Activated naive CD4-positive, alpha-beta T cell treated with anti-CD3 and anti-CD28 coated beads, Interleukin-2, amount 50 U/mL, for 16 hours (primary cell): ENCODE measurements at regions not wholly inside any gene's neighbourhood (a gene's known extent, or its start where the extent isn't known, plus 50 kb on each side); places are given as distances from the start of the nearest gene placed in this dataset.
"Not testable (repeated sequence)": the region's sequence is repeated elsewhere in the genome, so short reads cannot be mapped to it uniquely, and the experiment has no call there.

ENCODE experiments used
- DNase-seq: peaks from one replicate; pipeline ENCODE4 v3.0.0-alpha.2; 2020

DNA sequence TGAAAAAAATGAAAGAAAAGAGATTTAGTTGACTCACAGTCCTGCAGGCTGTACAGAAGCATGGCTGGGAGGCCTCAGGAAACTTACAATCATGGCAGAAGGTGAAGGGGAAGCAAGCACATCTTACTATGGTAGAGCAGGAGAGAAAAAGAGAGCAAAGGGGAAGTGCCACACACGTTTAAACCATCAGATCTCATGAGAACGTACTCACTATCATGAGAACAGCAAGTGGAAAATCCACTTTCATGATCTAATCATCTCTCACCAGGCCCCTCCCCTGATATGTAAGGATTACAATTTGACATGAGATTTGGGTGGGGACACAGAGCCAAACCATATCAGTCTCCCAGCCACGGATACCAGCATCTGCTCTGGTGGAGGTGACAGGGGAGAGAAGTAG, 50.8 kb upstream of the CPOX start:
- no peak for DNase-seq

DNA sequence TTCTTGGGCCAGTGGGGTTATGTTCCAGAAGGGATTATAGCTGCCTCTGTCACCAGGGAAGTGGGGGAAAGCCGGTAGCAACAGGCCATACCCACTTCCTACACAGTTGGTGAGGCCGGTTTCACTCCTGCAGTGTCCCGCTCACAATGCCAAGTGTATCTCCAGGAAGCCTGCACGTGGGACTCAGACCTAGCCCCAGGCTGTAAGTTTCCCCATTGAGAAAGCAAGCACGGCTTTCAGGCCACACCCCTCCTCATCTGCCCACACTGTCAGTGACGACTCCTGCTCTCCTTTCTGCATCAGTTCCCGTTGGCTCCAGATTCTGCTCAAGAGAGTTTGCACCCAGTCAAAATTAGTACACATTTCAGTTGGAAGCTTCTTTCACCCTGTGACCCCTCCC, 51.6 kb upstream of the CPOX start:
- DNase-seq: no peak

DNA sequence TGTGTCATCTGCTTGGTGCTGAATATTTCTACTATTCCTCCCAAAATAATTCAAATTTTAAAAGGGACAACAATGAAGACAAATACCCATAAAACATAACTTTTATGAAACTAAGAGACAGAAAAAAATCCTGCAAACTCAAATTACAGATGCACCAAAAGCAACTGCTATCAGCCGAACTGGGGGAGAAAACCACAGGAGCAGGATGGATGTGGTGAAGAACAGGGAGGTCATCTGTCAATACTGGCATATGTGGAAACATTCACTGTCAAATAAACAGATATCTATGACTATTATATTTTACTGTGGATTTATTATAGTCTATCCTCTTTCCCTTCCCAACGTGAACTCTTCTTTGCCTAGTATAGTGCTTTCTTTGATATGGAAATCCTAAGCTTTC, 53.3 kb upstream of the CPOX start:
- DNase-seq: no peak

DNA sequence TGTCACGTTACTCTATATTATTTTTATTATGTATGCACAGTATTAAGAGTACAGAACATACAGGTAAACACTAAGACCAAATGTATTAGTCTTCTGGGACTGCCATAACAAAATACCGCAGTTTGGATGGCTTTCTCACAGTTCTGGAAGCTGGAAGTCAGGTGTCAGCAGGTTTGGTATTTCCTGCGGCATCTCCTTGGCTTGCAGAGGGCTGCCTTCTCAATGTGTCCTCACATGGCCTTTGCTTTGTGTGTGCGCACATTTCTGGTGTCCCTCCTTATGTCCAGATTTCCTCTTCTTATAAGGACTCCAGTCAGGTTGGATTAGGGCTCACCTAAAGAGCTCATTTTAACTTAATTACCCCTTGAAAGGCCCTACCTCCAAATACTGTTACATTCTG, 53.8 kb upstream of the CPOX start:
- DNase-seq: no peak

DNA sequence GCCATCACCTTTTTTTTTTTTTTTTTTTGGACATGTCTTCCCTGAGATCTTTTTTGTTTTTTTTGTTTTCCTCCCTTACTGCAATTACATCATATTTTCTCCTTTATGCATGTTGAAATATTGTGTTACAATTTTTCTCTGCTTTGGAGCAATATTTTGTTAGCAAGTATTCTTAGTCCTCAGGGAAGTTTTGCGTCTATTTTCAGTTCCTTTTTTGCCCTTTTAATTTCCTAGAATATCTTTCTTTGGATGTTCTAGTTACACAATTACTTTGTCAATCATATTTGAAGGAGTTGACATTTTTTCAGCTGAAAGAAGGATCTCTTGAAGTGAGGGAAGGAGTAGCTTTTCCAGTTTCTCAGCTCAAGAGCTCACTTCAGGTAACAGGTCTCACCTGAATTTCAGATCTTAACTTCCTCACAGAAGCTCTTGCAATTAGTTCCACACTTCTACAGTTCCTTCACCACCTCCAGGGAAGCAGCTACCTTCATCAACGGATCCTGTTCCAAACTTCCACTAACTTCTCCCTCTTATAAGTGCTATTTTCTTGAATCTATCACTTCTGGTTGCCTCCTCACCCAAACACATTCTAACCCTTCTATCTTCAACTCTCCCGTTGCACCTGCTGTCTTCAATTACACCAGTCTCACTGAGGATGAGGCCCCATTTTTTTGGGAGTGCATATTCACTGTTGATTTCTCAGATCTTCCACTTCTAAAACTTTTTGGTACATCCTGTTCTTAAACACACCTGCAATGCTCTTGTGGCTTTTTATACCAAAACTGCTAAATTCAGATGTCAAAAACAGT, 57.8 kb upstream of the CPOX start:
- no peak for DNase-seq

DNA sequence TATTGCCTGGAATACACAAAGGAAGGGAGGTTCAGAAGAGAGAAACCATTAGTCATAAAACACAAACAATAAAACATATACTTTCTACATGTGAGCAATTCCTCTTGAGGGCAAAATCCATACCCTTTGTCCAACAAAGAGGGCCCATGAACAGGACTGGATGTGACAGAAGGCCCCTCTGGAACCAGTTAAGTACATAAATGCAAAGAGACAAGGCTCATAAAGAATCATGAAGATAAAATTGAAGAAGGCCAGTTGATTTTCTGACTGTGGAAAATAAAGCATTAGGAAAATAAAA, 58.3 kb upstream of the CPOX start:
- DNase-seq: no peak

DNA sequence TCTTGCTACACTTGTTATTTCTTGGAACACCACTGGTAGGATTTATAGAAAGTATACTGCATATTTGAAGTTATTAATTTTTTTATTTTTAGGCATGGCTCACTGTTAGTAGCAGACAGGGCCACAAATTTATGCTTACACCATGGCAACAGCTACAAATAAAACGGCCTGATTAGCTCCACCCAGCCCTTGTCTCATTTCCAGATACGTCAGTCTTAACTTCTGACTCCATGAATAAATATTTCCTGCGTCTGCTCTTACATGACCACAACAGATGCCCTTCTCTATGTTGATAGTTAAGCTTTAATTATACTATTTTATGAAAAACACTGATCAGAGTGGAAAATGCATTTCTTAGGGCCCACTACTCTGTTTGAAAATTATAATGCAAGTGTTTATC, 62.3 kb upstream of the CPOX start:
- no peak for DNase-seq

DNA sequence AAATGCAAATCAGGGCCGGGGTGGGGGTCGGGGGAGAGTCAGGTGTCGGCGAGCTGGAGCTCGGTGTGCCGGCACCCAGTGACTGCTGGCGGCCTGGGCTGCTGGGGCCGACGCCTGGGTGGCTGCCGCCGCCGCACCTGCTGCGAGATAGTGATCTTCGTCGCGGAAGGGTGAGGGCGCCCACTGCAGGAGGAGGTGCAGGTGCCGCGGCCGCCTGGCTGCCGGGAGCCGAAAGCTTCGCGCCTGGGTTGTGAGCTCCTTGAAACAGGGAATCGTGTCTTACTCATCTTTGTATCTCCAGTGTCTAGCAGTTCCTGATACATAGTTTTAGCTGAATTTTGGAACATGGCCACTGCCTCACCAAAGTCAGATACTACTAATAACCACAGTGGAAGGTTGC, 64.0 kb upstream of the CPOX start:
- peak; percentile 41 for DNase-seq

DNA sequence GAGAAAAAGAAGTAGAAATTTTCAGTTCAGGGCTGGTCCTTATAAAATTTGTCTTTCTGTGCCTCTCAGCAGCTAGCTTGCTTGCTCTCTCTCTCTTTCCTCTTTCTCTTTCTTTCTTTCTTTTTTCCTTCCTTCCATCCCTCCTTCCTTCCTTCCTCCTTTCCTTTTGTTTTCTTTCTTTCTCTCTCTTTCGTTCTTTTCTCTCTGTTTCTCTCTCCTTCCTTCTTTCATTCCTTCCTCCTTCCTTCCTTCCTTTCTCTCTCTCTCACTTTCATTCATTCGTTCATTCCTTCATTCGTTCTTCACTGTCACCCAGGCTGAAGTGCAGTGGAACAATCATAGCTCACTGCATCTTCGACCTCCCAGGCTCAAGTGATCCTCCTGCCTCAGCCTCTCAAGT, 69.3 kb upstream of the CPOX start:
- no peak for DNase-seq

DNA sequence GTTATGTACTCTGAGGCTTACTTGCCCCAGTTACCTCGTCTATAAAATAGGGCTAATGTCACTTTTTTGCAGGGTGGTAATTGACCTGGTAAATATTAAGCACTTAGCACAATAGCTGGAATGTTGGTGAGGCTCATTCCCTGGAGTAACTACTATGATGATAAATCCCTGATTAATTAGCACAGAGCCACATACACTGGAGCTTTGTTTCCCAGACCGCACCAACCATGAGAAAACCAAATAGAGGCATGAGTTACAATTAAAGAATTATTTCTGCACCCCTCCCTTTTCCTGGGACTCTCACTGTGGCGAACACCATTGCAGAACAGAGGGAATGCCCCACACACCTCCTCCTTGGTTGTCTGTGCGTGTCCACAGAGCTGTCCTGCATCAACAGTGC, 76.6 kb upstream of the CPOX start:
- DNase-seq: no peak

DNA sequence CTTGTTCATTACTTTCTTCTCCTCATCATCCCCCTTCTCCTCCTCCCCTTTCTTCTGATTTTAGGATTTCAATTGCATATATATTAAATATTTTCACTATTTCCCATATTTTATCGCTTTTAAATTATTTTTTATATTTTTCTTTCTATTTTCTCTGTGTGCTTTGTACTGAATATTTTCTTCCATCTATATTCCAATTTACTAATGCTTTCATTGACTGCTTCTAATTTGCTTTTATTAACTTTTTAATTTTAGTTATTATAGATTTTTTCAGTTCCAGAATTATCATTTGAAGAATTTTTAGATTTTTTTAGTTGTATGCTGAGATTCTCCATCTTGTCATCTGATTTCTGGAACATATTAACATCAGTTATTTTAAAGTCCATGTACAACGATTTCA, 83.2 kb upstream of the ST3GAL6 start:
- DNase-seq: no peak

DNA sequence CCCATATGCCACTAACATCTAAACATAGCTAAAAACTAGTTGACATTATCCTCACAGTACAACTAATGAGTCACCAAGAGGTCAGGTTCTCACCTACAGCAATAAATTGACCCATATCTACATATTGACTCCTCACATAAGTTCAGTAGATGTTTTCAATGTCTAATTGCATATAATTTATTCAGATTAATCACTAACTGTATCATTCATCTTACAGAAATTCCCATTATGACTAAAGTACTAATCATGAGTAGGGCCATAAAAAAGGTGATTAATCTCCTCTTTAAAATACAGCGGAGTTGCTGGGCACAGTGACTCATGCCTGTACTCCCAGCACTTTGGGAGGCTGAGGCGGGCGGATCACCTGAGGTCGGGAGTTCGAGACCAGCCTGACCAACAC, 82.4 kb upstream of the ST3GAL6 start:
- no peak for DNase-seq

DNA sequence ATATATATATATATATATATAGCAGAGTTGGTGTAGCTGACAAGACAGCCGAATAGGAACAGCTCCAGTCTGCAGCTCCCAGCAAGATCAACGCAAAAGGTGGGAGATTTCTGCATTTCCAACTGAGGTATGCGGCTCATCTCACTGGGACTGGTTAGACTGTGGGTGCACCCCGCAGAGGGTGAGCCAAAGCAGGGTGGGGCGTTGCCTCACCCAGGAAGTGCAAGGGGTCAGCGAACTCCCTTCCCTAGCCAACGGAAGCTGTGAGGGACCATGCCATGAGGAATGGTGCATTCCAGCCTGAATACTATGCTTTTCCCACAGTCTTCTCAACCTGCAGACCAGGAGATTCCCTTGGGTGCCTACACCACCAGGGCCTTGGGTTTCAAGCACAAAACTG, 81.7 kb upstream of the ST3GAL6 start:
- no peak for DNase-seq

DNA sequence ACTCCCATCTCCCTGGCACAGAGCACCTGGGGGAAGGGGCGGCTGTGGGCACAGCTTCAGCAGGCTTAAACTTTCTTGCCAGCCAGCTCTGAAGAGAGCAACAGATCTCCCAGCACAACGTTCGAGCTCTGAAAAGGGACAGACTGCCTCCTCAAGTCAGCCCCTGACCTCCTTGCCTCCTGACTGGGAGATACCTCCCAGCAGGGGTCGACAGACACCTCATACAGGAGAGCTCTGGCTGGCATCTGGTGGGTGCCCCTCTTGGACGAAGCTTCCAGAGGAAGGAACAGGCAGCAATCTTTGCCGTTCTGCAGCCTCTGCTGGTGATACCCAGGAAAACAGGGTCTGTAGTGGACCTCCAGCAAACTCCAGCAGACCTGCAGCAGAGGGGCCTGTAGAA, 80.7 kb upstream of the ST3GAL6 start:
- not testable (repeated sequence) for DNase-seq

DNA sequence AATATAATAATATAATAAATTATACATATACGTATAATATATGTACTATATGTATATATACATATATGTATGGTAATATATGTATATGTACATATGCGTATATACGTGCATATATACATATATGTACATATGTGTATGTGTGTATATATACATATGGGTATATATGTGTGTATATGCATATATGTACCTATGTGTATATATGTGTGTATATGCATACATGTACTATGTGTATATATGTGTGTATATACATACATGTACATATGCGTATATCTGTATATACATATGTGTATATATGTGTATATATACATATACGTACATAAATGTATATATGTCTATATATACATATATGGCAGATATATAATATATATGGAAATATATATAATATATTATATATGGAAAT, 74.8 kb upstream of the ST3GAL6 start:
- no peak for DNase-seq

DNA sequence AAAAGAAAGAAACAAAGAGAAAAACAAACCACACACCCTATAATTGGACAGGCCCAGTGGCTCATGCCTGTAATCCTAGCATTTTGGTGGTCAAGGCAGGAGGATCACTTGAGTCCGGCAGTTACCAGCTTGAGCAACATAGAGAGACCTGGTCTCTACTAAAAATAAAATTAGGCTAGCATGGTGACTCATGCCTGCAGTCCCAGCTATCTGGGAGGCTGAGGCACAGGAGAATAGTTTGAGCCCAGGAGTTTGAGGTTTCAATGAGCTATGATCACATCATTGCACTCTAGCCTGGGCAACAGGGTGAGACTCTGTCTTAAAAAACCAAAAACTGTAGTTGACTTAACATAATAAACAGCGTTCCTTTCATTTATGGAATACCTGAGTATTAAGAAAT, 72.3 kb upstream of the ST3GAL6 start:
- DNase-seq: no peak

DNA sequence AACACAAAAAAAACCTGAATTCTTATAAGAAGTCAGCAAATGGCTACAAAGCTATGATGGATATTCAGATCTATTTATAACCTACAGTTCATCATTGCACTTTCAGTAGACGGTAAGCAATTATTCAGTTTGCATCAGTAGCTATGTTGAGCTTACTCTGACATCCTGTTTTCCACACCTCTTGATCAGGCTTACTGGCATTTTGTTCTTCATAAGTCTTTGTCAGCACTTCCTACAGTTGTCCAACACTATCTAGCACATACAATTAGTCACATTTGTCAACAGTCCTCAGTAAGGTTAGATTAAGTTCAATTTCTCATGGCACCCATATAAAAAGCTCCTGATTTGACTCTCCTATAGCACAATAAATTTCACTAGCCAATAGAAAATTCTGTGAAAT, 71.2 kb upstream of the ST3GAL6 start:
- no peak for DNase-seq

DNA sequence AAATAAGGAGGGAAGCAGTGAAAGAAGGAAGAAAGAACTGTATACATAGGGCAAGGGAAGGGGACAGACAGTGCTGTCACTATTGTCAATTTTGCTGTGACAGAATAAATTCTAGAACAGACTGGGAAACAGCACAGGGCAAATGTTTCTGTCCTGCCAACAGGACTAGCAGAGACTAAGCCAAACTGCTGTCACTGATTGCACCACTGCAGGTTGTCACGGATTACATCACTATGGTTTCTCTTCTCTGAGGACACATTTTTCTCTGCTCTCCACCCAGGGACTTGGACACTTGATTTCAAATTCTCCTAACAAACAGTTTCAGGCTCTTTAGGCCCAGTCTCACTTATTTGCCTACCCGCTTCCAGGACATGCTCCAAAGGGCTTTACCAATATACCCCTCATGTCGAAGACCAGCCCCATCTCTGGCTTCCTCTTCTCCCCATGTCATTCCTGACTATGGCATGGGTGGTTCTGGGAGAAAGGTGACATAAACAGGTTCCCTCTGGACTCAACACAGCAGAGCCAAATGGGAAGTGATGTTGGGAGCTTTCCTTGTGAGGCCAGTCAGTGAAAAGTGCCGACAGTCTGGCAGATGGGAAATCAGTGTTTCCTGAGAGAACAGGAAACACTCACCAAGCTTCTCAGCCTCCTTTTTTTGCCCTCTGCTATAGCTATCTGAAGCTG, 70.2 kb upstream of the ST3GAL6 start:
- no peak for DNase-seq

DNA sequence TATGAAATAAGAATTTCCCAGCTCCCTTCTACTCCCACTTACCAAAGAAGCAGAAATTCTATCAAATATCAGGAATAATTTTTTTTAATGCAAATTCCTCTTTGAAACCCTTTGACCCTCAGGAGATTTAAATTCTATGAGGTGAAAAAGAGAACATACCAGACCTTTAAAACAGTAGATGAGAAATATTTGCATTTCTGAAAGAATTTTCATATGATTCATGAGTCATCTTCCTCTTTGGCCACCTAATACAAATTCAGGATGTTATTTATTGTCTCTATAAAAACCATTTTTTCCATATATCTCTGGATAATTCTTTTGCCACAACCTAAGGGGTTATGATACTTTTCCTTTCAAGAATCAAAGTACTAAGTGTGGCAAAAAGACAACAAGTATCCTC, 67.3 kb upstream of the ST3GAL6 start:
- DNase-seq: no peak

DNA sequence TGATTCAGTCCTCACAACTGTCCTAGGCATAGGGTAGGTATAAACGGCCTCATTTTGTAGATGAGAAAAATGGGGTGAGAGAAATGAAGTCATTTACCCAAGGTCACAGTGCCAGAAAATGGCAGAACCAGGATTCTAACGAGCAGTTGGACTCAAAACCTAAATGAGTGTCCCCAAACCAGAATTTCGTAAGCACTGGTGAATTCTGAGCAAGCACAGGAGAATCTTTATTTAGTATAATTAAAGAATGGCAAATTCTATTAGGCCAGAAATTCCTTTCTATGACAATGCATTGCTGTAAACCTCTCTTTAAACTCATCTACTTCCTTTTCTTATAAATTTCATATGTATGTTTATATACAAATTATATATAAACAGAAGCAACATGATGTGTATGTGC, 66.8 kb upstream of the ST3GAL6 start:
- DNase-seq: not testable (repeated sequence)

DNA sequence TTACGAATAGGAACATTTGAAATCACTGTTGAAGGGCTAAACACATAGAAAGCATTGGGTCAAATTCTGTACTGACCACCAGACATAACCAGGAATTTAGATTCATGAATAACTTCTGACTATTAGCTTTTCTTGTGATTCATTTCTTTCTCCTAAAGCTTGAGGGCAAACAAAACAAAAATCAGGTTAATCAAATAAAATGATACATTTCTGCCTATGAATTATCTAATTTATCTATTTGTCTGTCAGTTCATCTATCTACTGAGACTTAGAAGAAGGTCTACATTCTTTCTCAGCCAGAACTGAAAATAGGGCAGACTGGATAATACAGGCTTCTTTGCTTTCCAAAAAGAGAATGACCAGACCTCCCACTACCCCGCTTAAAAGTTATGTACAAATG, 65.9 kb upstream of the ST3GAL6 start:
- DNase-seq: no peak

DNA sequence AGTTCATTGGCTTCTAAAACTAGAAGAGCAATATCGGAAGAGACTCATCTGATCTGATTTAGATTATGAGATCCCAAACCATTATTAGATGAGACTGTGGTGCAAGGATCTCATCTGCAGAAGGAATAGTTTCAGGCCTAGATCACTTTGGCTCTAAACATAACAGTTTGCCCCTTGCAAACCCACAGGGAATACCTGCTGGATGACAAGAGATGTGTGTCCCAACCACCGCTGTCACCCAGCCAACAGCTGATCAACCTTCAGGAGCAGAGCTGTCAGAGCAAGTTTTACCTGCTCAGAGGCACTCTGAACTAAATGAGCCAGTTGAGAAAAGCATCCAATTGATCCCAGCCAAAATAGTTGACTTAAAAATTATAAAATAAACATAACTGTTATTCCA, 64.0 kb upstream of the ST3GAL6 start:
- no peak for DNase-seq

DNA sequence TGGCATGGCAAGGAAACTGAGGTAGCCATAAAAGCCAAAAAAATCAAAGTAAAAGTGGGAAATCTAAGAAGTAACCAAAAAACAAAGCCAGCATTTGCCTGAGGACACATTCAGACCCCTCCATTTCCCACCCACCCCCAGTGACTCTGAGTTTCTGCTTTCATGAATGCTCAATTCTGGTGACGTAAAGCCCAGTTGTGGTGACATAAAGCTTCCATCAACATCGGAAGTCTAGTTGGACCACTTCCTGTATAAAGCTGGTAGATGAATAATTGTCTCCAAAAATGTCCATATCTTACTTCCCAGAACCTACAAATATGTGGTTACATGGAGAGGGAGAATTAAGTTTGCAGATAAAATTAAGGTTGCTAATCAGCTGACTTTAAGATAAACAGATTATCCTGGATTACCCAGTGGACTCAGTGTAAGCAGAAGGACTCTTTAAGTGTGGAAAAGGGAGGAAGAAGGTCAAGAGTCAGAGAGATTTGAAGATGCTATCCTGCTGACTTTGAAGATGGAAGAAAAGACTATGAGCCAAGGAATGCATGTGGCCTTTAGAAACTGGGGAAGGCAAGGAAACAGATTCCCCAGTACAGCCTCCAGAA, 62.0 kb upstream of the ST3GAL6 start:
- no peak for DNase-seq

DNA sequence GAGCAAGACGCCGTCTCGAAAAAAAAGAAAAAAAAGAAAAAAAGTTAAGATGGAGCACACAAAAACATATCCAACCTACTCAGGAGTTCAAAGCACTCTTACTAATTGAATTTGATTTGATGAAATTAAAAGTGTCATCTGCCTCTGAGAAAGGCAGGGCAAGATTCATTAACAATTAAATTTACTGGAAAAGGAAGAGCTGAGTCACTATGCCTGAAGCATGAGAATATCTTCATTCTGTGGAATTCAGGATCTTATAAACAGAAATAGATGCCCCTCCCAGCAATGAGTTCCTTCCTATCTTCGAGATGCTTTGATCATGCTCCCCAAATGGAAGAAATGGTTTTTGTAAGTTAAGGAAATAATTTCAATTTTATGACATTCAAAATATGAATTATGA, 61.0 kb upstream of the ST3GAL6 start:
- DNase-seq: no peak

DNA sequence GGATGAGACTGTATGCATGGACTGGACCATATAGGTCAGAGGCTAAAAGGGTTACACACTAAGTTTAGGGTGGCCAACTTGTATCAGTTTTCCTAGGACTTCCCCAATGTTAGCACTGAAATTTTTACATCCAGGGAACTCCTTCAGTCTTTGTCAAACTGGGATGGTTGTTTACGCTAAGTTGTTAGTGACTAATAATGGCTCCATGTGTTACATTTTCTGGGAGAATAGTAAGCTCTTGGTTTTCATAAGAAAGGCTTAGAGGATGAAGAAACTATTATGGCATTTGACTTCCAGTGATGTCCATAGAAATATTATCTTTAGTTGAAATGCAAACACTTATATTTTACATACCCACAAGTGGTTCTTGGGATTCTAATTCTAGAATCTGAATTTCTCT, 57.9 kb upstream of the ST3GAL6 start:
- no peak for DNase-seq
